A673 (cell line): ENCODE measurements at regions not wholly inside any gene's neighbourhood (a gene's known extent, or its start where the extent isn't known, plus 50 kb on each side); places are given as distances from the start of the nearest gene placed in this dataset.

Experiments
- CTCF ChIP-seq: fragments of 300-800, 200-600 bp; sonication (generic); conservative IDR thresholded peaks from 2 replicates; pipeline ENCODE4 v1.5.1; 2017; ENCODE audit warnings: low read depth, mild to moderate bottlenecking, antibody characterized with exemption, low read length, moderate library complexity, mixed read lengths
- EZH2 ChIP-seq: fragments of 200-600 bp; sonication (generic); IDR thresholded peaks from 2 replicates; pipeline ENCODE4 v1.6.1; 2017; ENCODE audit warnings: borderline replicate concordance, low read depth, mild to moderate bottlenecking, mixed read lengths, antibody characterized with exemption, low read length; ENCODE audit not compliant: poor library complexity, severe bottlenecking

GRCh38 chr2:181228661-181229060 is 228.5 kb upstream of the ITGA4 start:
- no peak for TF ChIP-seq EZH2
- TF ChIP-seq CTCF, result no peak
